Keratinocyte (primary cell): ENCODE measurements at regions not wholly inside any gene's neighbourhood (a gene's known extent, or its start where the extent isn't known, plus 50 kb on each side); places are given as distances from the start of the nearest gene placed in this dataset.

ENCODE experiments used
- DNase-seq: peaks from one replicate; pipeline ENCODE4 v3.0.0-alpha.2; 2011; ENCODE audit warnings: low read depth, missing footprints, low spot score
- FAIRE-seq: peaks from 2 replicates; lab custom pipeline; 2011; peaks lifted over from hg19 to GRCh38; lab: Jason Lieb, UNC
- H2AFZ ChIP-seq: 2 replicates; pipeline ENCODE4 v1.6.0; 2012; ENCODE audit warnings: low read length, control low read depth, inconsistent platforms; ENCODE audit not compliant: control insufficient read depth
- H3K27ac ChIP-seq: 2 replicates; pipeline ENCODE4 v1.5.1; 2011; ENCODE audit warnings: low read length; ENCODE audit not compliant: control insufficient read depth, insufficient read depth
- H3K27me3 ChIP-seq: 3 replicates; pipeline ENCODE4 v1.6.0; 2011; ENCODE audit warnings: low read length; ENCODE audit not compliant: control insufficient read depth, insufficient read depth; ENCODE audit errors: extremely low read depth
- H3K36me3 ChIP-seq, 2 experiments: 2 replicates in 1 of 2; 3 replicates in 1 of 2; pipeline ENCODE4 v1.5.1; 2011; ENCODE audit warnings: low read length in 2 of 2, mild to moderate bottlenecking in 1 of 2; ENCODE audit not compliant: control insufficient read depth in 2 of 2, insufficient read depth in 2 of 2; ENCODE audit errors: extremely low read depth in 1 of 2
- H3K4me1 ChIP-seq: 3 replicates; pipeline ENCODE4 v1.5.1; 2011; ENCODE audit warnings: low read length; ENCODE audit not compliant: control insufficient read depth, insufficient read depth; ENCODE audit errors: extremely low read depth
- H3K4me2 ChIP-seq: 3 replicates; pipeline ENCODE4 v1.6.0; 2011; ENCODE audit warnings: low read depth, low read length; ENCODE audit not compliant: control insufficient read depth, insufficient read depth; ENCODE audit errors: extremely low read depth
- H3K4me3 ChIP-seq, 3 experiments: fragments of 200-600 bp in 1 of 3; sonication (generic) in 1 of 3; 2 replicates in 2 of 3; 3 replicates in 1 of 3; pipeline ENCODE4 v1.5.1; 2011 to 2016; ENCODE audit warnings: low read length in 3 of 3, mild to moderate bottlenecking in 3 of 3, control low read depth in 2 of 3, inconsistent platforms in 1 of 3, low read depth in 1 of 3, mixed read lengths in 1 of 3, mixed run types in 1 of 3, moderate library complexity in 1 of 3; ENCODE audit not compliant: control insufficient read depth in 2 of 3, insufficient read depth in 2 of 3; ENCODE audit errors: extremely low read depth in 1 of 3
- H3K79me2 ChIP-seq: 2 replicates; pipeline ENCODE4 v1.6.0; 2012; ENCODE audit warnings: low read length; ENCODE audit not compliant: control insufficient read depth, insufficient read depth
- H3K9ac ChIP-seq: 3 replicates; pipeline ENCODE4 v1.6.0; 2011; ENCODE audit warnings: low read length; ENCODE audit not compliant: control insufficient read depth, insufficient read depth; ENCODE audit errors: extremely low read depth
- H3K9me1 ChIP-seq: 3 replicates; pipeline ENCODE4 v1.6.0; 2011; ENCODE audit warnings: low read length; ENCODE audit not compliant: control insufficient read depth, insufficient read depth; ENCODE audit errors: extremely low read depth
- H3K9me3 ChIP-seq: 2 replicates; pipeline ENCODE4 v1.5.1; 2012; ENCODE audit warnings: low read depth, low read length; ENCODE audit not compliant: control insufficient read depth
- H4K20me1 ChIP-seq: 3 replicates; pipeline ENCODE4 v1.6.0; 2011; ENCODE audit warnings: low read length; ENCODE audit not compliant: control insufficient read depth, insufficient read depth; ENCODE audit errors: extremely low read depth
- CTCF ChIP-seq, 3 experiments: IDR thresholded peaks in 1 of 3; conservative IDR thresholded peaks in 1 of 3; optimal IDR thresholded peaks in 1 of 3; 2 replicates in 2 of 3; 3 replicates in 1 of 3; pipeline versions ENCODE3 to v1.5.1; 2011; ENCODE audit warnings: low read length in 3 of 3, mild to moderate bottlenecking in 3 of 3, moderate library complexity in 2 of 3, control low read depth in 1 of 3, inconsistent platforms in 1 of 3; ENCODE audit not compliant: insufficient read depth in 2 of 3; ENCODE audit errors: extremely low read depth in 1 of 3
- EZH2 ChIP-seq: IDR thresholded peaks from one replicate; pipeline ENCODE4 v1.6.1; 2012; ENCODE audit warnings: inconsistent platforms, mild to moderate bottlenecking, low read length, moderate library complexity
- dilution Hi-C: fragments of 300-500 bp; cut with MboI; formaldehyde crosslinking; loops from one replicate; pipeline ENCODE4 v1.7.0; 2020; ENCODE audit warnings: low sequenced_read_pairs; ENCODE audit not compliant: extremely low pct_ligation_motif_present

- DNase-seq, result no peak
- no peaks in the 10 kb centered on the region for H3K27me3 ChIP-seq
- H3K4me3 ChIP-seq, result no peak overlapping the region
- H3K4me2 ChIP-seq, result no peak overlapping the region
- dilution Hi-C loops, result no loop called here
- H3K9me3 ChIP-seq, result no peaks in the 10 kb centered on the region
- no peaks in the 10 kb centered on the region for H3K4me1 ChIP-seq
- H3K9ac ChIP-seq, result no peak overlapping the region
- no peaks in the 10 kb centered on the region for H3K36me3 ChIP-seq
- peak; percentile 39 for FAIRE-seq
- no peaks in the 10 kb centered on the region for H4K20me1 ChIP-seq
- H2AFZ ChIP-seq, result no peak overlapping the region
- no peak for TF ChIP-seq EZH2
- no peak for TF ChIP-seq CTCF (optimal IDR thresholded peaks at IDR 0.05 in 1 of 3, IDR thresholded peaks at IDR 0.05 in 1 of 3, conservative IDR thresholded peaks at IDR 0.05 in 1 of 3; ENCODE audit: extremely low read depth in 1 of 3, insufficient read depth in 2 of 3, low read length in 3 of 3)
- no peak overlapping the region for H3K27ac ChIP-seq
- no peaks in the 10 kb centered on the region for H3K79me2 ChIP-seq
- no peaks in the 10 kb centered on the region for H3K9me1 ChIP-seq
These were observed 158.6 kb upstream of the CDH5 start for GRCh38 chr16:66207883-66208265.

GRCh38 chr16:66207139-66207882 lies 159.2 kb upstream of the CDH5 start:
- no peaks in the 10 kb centered on the region for H3K79me2 ChIP-seq
- no peaks in the 10 kb centered on the region for H4K20me1 ChIP-seq
- no peak overlapping the region for H3K4me3 ChIP-seq
- no peak overlapping the region for H2AFZ ChIP-seq
- H3K4me2 ChIP-seq, result no peak overlapping the region
- dilution Hi-C loops, result no loop called here
- no peak overlapping the region for H3K27ac ChIP-seq
- FAIRE-seq (peak; percentile 5), DNase-seq (no peak)
- TF ChIP-seq CTCF (optimal IDR thresholded peaks at IDR 0.05 in 1 of 3, IDR thresholded peaks at IDR 0.05 in 1 of 3, conservative IDR thresholded peaks at IDR 0.05 in 1 of 3; ENCODE audit: extremely low read depth in 1 of 3, insufficient read depth in 2 of 3, low read length in 3 of 3) (no peak), EZH2 (no peak)
- no peaks in the 10 kb centered on the region for H3K4me1 ChIP-seq
- no peaks in the 10 kb centered on the region for H3K36me3 ChIP-seq
- H3K9me3 ChIP-seq, result no peaks in the 10 kb centered on the region
- H3K9me1 ChIP-seq, result no peaks in the 10 kb centered on the region
- H3K27me3 ChIP-seq, result no peaks in the 10 kb centered on the region
- no peak overlapping the region for H3K9ac ChIP-seq
